GM21717 (cell line): ENCODE measurements at regions not wholly inside any gene's neighbourhood (a gene's known extent, or its start where the extent isn't known, plus 50 kb on each side); places are given as distances from the start of the nearest gene placed in this dataset.
"Not testable (repeated sequence)": the region's sequence is repeated elsewhere in the genome, so short reads cannot be mapped to it uniquely, and the experiment has no call there.

Source experiments
- ATAC-seq: cut with Tn5 transposase; IDR thresholded peaks from one replicate; pipeline ENCODE4 v1.9.1; 2021; ENCODE audit warnings: mild to moderate bottlenecking, moderate library complexity; ENCODE audit not compliant: unreplicated experiment

DNA sequence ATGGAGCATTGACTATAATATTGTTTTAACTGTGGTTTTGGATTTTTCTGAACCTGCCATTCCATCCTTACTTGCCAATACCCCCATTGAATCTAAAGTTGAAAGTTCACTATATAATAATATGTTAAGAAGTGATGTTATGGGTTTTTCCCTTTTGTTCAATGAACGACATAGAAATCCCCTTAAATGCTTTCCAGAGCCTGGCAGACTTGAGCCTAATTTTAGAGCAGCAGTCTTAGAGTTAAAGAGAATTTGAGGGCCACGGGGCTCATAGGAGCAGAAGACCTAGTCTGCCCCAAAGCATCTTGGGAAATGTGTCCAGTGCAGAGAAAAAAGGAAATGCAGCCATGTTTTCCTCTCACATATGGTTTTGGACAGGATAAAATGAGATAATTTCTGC is 146.1 kb upstream of the SLC44A1 start:
- ATAC-seq = no peak

DNA sequence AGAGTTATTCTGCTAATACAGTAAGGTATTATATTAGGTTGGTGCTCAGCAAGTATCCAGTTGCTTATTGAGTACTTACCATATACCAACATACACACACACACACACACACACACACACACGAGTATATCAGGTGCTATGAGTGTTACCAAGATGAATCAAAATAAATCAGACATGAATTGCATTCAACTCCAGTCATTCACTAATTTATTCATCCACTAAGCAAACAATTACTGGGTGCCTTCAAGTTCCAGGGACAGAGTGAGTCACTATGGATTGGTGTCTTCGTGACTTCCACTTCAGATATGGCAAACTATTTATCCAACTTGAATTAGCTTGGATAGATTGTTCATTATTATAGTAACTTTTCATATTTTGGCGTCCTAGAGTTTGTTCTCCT is 140.7 kb upstream of the SLC44A1 start:
- ATAC-seq = no peak

DNA sequence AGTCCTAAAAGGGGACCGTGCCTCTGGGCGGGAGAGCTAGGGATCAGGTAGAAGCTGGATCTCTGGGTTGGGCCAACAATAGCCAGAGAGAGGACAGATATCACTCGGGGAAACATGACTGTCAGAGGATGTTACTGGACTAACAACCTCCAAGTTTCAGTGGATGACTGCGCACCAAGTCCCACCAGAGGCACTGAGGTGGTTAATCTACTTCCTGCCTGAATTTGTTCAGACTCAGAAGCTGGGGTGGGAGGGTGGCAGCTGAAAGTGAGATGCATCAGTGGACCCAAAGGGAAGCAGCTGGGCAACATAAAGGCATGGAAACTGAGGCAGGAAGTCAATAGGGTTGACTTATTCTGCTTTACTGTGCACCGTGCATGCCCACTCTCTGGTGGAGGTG is 130.1 kb upstream of the SLC44A1 start:
- no peak for ATAC-seq

DNA sequence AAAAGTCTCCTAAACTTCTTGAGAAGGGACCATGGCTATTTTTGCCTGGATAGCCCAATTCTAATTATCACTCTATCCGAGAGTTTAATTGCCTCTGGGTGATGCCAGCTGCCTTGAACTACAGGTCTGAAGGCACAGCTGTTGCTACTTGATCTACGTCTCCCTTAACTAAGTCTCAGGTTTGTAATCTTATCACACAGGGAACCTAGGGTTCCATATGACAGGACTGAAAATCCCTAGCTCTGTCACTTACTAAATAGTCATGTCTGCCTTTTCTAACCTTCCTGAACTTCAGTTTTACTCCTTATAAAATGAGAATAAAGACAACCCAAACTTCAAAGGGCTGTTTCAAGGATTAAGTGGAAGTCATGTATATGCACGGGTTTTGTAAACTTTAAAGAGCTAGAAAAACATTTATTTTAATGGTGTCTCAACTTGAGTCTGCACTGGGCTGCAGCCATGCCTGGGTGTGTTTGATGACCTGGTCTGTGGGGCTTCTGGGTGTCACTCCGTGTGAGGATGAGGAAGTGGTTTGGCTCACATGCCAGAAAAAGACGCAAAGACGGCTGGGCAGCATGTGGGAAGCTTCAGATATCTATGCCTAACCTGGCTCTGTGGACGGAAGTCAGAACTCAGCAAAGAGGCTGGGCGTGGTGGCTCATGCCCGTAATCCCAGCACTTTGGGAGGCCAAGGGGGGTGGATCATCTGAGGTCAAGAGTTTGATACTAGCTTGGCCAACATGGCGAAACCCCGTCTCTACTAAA is 129.3 kb upstream of the SLC44A1 start:
- peak; percentile 73 for ATAC-seq

DNA sequence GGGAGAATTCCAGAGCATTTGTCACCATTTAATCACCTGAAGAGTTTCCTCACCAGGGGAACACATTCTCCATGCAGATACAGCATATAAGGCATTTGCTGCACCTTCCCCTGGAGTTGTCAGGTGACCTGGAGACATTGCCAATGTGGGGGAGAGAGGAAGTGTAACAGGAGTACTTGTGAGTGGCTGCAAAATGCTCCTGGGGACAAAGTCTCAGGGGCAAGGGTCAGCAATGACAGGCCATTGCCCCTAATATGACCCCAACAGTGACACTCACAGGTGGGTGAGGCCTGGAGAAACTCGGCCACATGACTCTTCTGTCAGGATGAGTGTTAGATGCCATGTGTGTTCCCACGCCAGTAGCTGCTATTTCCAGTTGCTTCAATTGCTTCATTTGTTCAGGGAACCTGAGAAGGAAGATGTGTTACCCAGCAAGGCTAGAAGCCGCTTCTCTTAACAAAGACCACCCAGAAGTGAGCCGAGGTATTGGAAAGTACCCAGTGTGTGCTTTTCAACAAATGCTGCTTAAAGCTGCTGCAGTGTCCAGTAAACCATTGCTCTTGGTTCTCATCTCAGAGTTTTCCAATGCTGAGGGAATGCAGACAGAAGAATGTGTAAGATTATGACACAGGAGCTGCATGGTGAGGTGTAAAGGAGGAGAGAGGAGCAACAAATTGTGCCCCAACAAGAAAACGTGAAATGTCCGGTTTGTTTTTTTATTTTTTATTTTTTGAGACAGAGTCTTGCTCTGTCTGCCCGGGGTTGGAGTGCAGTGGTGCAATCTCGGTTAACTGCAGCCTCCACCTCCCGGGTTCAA is 128.2 kb upstream of the SLC44A1 start:
- no peak for ATAC-seq

DNA sequence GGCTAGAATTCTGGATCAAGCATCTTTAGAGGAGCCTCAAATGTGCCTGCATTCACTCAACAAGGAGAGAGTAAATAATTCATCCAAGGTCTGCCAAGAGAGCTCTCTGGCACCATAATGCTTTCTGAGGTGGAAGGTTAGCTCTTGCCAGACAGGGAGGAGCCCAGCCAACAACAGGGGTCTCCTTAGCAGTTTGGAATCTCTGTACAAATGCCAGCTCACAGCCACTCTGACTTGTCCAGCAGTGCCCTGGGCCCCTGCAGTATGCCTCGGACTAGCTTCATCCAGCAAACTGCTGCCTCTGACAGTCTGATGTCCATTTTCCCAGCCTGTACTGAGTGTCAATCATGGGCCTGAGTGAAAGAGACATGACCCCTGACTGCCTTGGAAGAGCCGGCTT is 127.2 kb upstream of the SLC44A1 start:
- no peak for ATAC-seq

DNA sequence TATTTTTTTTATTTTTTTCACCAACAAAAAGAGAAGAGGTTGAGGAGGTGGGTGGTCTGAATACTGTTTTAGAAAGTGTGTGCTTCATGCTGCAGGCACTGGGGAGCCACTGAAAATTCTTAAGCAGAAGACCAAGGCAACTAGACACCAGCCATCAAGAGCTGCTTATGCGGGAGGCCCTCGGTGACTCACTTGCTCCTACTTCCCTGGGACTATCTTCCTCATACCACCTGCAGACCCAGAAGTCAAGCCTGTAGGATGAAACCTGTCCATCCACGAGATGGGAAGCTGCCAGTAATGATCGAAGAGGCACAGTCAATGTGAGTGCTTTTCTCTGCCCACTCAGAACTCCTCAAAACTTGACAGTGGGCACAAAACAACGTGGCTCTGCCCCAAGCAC is 125.8 kb upstream of the SLC44A1 start:
- ATAC-seq = no peak

DNA sequence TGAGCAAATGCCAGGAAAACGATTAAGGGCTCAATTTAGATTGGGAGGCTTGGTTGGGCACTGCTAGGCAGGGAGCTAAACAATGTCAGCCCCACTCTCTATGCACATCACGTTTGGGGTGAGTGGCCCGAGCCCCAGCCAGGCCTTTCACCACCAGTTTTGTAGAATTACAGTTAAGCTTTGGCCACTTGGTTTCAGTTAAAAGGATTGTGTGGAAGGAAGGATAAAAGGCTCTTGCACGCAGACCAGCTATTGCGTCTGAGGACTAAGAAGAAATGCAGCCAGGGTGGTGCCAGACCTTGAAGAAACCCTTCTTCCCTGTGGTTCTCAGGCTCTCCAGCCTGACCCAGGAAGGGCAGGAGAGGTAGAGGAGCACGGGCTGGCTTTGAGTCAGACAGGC is 125.3 kb upstream of the SLC44A1 start:
- no peak for ATAC-seq

DNA sequence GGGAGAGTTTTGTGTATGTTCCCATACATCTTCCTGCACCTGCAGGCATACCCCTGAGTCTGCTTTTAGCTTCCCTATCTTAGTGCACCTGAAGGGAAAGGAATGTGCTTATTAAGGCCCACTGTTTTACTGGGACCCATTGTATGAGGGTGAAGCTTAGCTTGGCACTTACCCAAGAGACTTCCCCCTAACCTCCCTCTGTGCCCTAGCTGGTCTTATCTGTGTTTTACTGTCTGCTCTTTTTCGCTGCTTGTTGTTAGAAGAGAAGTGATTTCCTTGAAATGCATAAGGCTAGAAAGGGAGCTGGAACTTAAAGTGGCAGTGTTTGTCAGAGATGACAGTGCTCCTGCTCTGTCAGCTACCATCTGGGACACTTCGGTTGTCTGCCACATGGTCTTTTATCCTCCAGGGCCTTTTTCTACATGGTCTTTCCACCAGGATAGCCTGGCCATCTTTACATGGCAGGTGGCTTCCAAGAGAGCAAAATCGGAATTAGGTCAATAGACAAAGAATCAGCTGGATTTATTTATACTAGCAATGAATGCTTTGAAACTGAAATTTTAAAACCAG is 122.5 kb upstream of the SLC44A1 start:
- no peak for ATAC-seq

DNA sequence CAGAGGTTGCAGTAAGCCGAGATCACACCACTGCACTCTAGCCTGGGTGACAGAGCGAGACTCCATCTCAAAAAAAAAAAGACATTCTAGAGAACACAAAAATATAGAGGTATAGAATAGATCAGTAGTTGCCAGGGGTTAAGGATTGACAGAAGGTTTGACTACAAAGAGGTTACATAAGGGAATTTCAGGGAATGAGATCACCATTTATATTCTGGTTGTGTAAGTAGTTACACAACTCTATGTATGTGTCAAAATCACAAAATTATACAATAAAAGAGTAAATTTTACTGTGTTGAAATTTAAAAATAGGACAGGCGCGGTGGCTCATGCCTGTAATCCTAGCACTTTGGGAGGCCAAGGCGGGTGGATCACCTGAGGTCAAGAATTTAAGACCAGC is 119.9 kb upstream of the SLC44A1 start:
- ATAC-seq = not testable (repeated sequence)

DNA sequence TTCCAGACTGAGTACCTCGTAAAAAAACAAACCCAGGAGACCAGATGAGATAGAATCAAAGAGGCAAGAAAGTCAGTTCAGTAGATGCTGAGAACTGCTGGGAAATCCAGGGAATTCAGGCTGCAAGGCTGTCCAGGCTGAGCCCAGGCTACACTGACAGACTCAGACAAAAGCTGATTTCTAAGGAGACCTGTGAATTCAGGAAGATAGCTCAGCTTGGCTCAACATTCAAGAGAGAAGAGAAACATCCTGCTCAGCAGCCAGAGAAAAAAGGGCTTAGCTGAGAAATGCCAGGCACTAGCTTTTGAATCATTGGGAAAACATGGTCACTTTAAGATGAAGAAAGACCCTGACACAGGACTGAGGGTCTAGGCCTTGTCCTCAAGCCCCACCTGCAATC is 118.2 kb upstream of the SLC44A1 start:
- ATAC-seq = no peak

DNA sequence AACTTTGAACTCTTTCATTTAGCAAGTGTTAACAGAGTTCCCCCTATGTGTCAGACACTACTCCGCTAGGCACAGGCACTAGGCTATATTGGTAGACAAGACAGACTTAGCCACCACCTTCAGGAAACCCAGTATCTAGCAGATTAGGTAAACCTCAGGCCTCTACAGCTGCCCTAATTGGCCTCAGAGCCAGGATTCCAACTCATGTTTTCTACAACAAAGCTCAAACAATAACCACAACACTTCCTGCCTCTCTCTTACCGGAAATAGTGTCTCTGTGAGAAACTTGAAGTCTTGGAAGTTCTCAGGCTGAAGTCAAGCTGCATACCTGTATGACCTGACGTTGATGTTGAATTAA is 116.6 kb upstream of the SLC44A1 start:
- ATAC-seq = peak; percentile 96

DNA sequence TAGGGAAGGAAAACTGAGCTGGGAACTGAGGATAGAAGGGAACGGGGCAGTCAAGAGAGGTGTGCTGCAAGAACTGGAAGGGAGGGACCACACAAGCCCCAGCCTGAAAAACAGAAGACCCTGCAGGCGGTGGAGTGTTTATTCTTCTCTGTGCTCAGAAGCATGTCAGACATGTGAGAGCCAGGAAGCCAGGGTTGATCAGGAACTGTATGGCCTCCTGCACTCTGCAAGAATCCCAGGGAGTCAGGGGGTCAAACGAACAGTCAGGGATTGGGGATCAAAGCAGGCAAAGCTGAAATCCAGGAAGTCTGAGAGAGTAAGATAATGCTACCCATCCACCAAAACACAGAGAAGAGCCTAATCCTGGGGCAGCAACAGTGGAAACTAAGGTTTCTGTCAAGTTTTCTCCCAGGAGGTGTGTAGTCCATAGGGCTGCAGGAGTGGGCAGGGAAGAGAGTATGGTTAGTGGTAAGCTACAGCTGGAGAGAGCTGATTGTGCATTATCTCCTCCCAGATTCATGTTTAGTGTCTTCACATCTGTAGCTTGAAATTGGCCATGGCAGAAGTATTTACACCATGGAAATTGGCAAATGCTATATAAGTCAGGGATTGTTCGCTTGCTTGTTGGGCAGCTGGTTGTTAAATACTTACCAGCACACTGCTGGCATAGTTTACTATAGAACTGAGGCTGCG is 115.4 kb upstream of the SLC44A1 start:
- ATAC-seq = no peak

DNA sequence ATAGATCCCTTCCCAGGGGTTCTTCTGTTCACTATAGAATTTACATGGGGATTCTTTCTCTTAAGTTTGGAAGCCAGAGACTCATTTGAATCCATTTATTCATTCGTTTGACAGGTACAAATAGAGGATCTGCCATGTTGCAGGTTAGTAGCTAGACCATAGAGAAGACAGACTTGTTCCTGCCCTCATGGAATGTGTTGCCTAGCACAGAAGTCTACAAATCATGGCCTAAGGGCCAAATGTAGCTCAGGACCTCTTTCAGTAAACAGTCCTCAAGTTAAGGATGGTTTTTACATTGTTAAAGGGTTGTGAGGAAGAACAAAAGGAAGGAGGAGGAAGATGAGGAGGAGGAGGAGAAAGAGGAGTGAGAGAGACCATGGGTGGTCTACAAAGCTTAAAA is 114.7 kb upstream of the SLC44A1 start:
- no peak for ATAC-seq

DNA sequence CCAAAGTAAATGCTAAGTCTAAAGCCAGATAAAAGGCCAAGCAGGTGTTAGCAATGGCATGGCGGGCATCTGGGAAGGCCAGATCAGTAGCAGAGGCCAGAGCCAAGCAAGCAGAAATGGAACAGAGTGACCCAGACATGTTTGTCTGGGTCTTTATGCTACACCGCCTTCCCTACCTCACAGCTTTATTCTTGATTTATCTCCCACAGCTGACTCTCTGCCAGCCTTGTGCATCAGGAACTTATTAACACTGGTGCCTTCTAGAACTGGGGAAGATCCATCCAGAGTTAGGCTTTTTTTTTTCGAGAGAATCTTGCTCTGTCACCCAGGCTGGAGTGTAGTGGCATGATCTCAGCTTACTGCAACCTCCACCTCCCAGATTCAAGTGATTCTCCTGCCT is 112.5 kb upstream of the SLC44A1 start:
- no peak for ATAC-seq

DNA sequence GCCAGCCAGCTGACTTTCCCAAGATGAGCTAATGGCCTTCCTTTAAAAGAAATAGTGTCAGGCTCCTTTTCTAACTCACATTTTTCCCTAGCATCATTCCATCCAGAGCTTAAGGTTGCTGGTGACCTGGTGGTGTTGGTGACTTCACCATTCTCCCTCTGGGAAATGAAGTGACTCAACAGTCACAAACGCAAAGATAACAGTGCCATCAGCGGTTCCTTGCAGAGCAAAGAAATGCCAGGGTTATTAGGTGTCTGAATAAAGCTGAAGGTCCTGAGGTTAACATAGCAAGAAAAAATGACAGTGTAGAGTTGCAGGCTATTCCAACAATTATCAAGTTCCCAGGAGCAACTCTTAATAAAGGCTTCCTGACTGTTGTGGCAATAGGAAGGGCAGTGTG is 111.8 kb upstream of the SLC44A1 start:
- no peak for ATAC-seq

DNA sequence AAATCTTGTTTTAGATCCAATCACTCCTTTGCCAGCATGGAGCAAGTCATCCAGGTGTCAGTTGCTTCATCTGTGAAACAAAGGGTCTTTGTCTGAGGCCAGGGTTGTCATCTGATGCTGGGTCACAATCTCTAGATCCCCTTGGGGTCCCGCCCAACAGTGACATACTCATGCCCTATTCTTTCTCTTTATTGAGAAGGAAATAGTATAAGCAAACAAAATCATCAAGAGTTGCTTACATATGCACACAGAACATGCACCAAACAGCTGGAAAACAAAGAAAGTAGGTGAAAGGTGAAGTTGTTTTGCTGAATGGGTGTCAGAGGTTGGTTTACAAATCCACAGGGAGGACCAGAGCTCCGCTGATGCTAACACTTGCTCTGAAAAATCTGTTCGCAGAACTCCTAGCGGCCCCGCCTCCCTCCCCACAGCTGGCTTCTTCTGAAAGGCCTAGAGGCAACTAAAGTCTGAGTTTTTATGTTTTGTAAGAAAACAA is 106.1 kb upstream of the SLC44A1 start:
- no peak for ATAC-seq

DNA sequence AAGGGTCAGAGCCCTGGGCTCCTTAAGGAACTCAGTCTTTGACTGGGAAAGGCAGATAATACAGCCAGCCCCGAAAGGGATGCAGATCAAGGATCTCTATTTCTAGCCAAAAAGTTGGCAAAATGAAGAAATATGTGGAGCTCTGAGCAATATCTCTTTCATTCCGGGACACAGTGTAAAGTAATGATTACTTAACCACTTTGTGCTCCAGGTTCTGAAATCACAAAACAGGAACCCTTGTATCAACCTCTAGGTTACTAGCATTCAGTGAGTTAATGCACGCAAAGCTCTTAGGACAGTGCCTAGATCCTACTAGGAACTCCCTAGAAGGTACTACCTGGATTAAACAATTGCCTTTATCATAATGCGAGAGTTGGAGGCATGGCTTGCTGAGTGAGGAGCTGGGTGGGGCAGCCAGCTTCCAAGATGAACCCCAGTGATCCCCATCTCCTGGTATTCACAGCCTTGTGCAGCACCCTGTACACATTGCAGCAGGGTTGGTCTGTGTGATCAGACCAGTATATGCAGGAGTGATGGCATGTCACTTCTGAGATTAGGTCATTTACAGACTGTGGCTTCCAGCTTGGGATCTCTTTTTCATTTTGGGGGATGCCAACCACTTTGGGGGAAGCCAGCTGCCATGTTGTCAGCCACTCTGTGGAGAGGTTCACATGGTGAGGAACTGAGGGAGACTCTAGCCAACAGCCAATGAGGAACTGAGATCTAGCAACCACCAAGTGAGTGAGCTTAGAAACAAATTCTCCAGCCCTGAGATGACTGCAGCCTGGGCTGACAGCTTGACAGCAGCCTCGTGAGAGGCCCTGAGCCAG is 103.1 kb upstream of the SLC44A1 start:
- peak; percentile 79 for ATAC-seq

DNA sequence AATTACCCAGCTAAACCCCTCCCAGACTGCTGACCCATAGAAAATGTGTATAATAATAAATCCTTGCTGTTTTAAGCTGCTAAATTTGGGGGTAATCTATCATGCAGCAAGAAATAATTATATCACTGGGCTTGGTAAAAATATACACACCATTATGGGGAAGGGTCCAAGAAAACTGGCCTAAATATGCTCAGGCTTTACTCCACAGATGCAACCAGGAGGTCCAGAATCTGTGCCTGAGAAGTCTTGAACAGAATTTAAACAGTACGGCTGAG is 102.5 kb upstream of the SLC44A1 start:
- ATAC-seq = no peak

DNA sequence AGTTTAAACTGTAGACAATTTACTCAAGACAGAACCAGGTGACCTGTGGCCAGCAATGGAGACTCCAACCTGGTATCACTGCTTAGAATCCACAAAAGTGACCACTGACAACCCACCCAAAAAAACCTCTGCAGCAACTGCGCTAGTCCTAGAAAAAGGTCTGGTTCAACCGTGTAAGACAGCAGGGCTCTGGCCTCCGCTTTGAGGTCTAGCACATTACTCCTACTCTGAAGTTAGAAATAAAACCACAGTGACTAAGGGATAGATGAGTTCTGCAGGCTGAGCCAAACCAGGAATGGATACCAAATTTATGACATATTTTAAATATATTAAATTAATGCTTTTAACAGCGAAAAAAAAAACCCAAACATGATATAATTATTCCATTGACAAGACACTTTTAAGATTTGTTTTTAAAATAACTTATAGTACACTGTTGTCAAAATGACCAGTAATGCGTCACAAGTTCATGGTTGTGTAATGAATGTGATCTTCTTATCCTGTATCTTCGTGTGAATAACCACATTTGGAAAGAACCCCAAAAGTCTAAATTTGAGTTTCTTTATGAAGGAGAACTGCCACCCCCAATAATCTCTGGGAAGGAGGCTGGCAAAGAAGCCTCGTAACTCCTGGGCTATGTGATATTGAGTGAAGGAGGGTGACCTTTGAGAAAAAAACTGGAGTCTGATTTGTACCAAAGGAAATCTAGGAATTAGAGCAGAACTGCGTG is 101.9 kb upstream of the SLC44A1 start:
- ATAC-seq = no peak
